ENCODE measurements at regions not wholly inside any gene's neighbourhood (a gene's known extent, or its start where the extent isn't known, plus 50 kb on each side); places are given as distances from the start of the nearest gene placed in this dataset.

- DNase-seq (ENCODE audit: low spot score), result no peak
Measured at GRCh38 chr4:81667539-81667938, 195.8 kb upstream of the RASGEF1B start.

GRCh38 chr4:81666491-81666890 lies 194.8 kb upstream of the RASGEF1B start:
- no peak for DNase-seq (ENCODE audit: low spot score)

DNA sequence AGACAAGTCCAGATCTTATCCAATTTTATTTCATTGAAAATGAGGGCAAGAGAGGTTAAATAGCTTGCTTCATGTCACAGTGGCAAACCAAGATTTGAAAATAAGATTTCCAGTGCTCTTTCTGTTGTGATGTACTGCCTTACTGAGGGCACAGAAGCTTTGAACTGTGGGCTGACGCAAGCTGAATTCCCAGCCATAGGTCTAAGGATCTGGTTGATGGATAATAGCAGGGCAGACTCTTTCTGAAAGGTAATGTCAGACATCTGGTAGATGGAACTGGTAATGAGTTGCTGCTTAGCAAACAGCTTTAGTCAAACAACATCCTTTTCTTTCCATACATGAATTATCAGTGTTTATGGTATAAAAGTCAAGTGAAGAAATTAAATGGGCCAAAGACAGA lies 193.9 kb upstream of the RASGEF1B start:
- no peak for DNase-seq (ENCODE audit: low spot score)

- DNase-seq (ENCODE audit: low spot score), result no peak
Measured at GRCh38 chr4:81665045-81665444, 193.3 kb upstream of the RASGEF1B start.

DNA sequence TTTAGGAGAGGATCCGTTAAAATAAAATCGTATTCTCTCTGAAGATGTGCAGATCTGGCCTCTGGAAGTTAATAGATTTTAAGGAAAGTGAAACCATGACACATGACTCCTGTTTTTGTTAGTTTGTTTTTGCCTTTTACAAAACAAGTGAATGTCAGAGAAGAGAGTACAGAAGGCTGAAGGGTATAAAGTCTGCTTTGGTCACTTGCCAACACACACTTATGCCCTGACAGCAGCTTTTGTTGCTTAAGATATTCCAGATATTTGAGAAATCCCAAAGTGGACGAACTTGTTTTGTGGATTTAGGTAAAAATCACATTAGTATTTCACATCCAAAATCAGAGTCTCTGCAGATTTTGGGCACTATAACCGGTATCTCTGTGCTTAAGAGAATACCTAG lies 192.4 kb upstream of the RASGEF1B start:
- no peak for DNase-seq (ENCODE audit: low spot score)

GRCh38 chr4:81663368-81663767 lies 191.7 kb upstream of the RASGEF1B start:
- DNase-seq (ENCODE audit: low spot score), result no peak

GRCh38 chr4:81659051-81659450 lies 187.3 kb upstream of the RASGEF1B start:
- DNase-seq (ENCODE audit: low spot score), result no peak

DNA sequence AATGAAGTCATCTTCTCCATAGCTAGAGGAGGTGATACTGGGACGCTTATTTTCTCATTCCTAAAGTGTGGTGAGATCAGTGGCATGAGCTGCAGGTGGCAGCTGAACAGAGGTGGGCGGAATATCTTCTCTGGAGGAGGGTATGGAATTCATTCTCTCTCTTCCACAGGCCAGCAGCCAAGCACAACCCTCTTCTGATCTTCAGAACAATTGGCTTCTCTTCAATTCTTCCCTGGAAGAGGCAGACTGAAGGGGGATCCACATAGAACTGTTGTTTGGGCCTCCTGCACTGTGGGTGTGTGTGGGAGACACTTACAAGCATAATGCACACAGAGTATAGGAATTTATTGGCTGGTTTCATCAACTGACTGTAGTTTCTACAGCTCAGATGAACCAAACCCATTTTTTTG lies 180.4 kb upstream of the RASGEF1B start:
- no peak for DNase-seq (ENCODE audit: low spot score)

- no peak for DNase-seq (ENCODE audit: low spot score)
Measured at GRCh38 chr4:81651243-81651899, 179.7 kb upstream of the RASGEF1B start.

DNA sequence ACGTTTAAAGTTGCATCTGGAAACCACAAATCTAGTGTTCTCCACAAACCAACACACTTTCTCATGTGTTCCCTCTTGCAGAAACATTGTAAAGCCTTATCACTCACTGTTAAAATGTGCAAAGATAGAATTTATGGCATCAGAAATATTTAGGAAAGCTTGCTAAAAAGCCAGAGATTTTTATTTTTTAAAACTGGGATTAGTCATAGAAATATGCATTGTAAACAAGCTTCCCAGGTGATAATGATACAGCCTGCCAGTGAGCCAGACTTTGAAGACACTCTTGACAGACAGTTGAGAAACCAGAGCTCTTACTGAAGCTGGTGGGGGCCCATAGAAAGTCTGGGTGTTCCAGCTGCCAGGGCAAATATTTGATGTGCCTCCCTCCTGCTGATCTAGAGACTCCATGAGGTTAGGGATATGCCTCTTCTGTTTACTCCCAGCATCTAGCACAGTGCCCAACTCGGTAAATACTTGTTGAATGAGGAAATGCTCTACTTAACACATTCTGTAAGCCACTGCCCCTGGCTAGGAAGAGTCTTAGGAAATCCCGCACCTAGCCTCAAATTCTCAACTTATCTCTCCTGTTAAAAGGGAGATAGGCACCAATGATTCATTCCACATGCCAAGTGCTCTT lies 179.0 kb upstream of the RASGEF1B start:
- no peak for DNase-seq (ENCODE audit: low spot score)

- DNase-seq (ENCODE audit: low spot score), result no peak
Measured at GRCh38 chr4:81648576-81649275, 177.0 kb upstream of the RASGEF1B start.

DNA sequence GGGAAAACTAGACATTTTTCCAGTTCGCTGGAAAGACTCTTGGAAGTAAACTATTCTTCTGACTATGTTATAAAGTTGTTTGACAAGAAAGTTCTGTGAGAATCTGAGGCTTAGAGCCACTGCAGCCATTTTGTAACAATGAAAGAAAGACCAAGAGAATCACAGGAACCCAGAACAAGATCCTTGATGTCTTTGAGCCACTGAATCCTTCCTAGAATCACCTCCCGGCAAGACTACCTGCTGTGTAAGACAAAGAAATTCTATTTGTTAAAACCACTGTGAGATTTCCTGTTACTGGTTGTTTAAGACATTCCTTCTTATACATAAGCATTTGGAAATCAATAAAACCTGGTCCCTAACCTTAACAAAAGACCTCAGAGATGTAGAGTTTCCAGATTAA lies 175.7 kb upstream of the RASGEF1B start:
- no peak for DNase-seq (ENCODE audit: low spot score)

DNA sequence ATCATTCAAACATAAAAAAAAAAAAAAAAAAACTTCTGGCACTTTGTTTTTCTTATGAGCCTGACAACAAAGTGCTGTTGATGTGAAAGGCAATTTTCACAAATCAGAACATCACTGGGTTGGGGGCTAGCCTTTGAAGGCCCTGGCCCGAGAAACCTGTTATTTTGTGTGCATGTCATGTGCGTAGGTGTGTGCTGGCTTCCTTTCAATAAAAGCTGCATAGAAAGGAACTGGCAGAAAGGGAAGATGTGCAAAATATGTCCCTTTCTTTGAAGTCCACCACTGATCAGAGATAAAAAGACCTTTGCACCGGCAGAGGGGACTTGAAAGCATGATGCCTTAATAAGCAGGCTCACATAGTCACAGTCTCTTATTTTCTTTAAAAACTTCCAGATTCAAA lies 170.8 kb upstream of the RASGEF1B start:
- no peak for DNase-seq (ENCODE audit: low spot score)

- DNase-seq (ENCODE audit: low spot score), result no peak
Measured at GRCh38 chr4:81639248-81639647, 167.5 kb upstream of the RASGEF1B start.

GRCh38 chr4:81638698-81639097 lies 167.0 kb upstream of the RASGEF1B start:
- no peak for DNase-seq (ENCODE audit: low spot score)

DNA sequence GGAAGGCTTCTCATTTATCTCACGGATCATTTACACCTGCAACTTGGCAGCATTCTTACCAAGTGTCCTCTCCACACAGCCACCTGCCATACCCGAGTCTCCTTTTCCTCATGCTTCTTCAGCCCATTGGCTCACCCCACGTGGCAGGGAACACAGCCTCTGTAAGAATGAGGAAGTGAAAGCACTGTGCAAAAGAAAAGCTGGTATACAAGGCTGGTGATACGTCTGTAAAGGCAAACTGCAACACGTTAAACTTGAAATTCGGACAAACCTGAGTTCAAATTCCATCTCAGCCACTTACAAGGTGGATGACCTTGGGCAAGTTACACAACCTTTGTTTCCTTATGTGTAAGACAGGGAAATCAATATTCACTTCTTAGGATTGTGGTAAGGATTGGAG lies 164.0 kb upstream of the RASGEF1B start:
- DNase-seq (ENCODE audit: low spot score), result no peak

- no peak for DNase-seq (ENCODE audit: low spot score)
Measured at GRCh38 chr4:81634766-81635549, 163.3 kb upstream of the RASGEF1B start.

GRCh38 chr4:81634165-81634564 lies 162.5 kb upstream of the RASGEF1B start:
- DNase-seq (ENCODE audit: low spot score), result no peak

- peak; percentile 41 for DNase-seq (ENCODE audit: low spot score)
Measured at GRCh38 chr4:81632581-81633299, 161.0 kb upstream of the RASGEF1B start.

DNA sequence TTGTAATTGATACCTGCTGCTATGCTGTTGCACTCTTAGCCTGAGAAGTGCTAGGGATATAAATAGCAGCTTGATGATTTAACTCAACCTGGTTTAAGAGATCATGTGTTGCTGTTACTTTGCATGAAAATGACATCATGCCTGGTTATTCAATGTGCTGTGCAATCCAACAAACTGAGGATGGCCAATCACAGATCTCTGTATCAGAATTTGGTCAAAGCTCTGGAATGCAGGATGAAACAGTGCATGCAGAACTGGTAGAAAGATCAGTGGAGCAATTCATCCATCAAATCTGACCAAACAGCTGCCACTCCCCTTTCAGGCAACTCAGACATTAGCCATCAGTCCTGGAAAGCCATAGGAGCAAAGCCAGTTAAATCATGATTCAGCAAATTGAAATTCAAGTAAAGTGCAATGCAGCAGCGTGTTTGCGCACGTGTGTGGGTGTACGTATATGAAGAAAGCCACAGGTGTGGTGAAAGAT lies 160.3 kb upstream of the RASGEF1B start:
- DNase-seq (ENCODE audit: low spot score), result peak; percentile 87

- DNase-seq (ENCODE audit: low spot score), result no peak
Measured at GRCh38 chr4:81629366-81629765, 157.7 kb upstream of the RASGEF1B start.

DNA sequence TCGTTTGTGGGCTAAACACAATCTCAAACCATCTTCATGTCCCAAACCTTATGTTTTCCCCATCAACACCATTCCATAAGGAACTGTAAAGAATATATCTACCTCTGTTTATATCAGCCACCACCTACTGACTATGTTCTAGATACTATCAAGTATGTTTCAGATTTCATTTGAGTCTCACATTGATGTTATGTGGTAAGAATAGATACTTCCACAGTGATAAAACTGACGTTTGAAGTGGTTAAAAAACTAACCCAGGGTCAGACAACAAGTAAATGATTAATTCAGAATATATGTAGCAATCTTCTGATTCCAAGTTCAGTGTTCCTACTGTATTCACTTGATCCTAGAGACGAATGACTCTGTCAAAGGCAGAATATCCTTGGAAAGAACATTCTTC lies 156.8 kb upstream of the RASGEF1B start:
- no peak for DNase-seq (ENCODE audit: low spot score)

Measured in RKO (cell line).